ENCODE measurements at regions not wholly inside any gene's neighbourhood (a gene's known extent, or its start where the extent isn't known, plus 50 kb on each side); places are given as distances from the start of the nearest gene placed in this dataset.
A peak's percentile ranks its signal among the peaks of the same experiment; 100 is the strongest.
"Not testable (repeated sequence)": the region's sequence is repeated elsewhere in the genome, so short reads cannot be mapped to it uniquely, and the experiment has no call there.

GRCh38 chrX:81987217-81987616 is 785.3 kb downstream of the SH3BGRL start:
- H3K27me3 ChIP-seq (ENCODE audit: control insufficient read depth, insufficient read depth, low read length); H3K36me3 ChIP-seq (replicated peaks; ENCODE audit: control insufficient read depth, insufficient read depth, low read length); DNase-seq; H3K4me3 ChIP-seq (ENCODE audit: insufficient read depth, low read depth, low read length): not testable (repeated sequence)

- H3K36me3 ChIP-seq (replicated peaks; ENCODE audit: control insufficient read depth, insufficient read depth, low read length): no peaks in the 10 kb centered on the region
- H3K27me3 ChIP-seq (ENCODE audit: control insufficient read depth, insufficient read depth, low read length): no peaks in the 10 kb centered on the region
- no peak for DNase-seq
- H3K4me3 ChIP-seq (ENCODE audit: insufficient read depth, low read depth, low read length): no peak overlapping the region
These were observed 794.3 kb downstream of the SH3BGRL start for GRCh38 chrX:81996166-81996565.

- Histone ChIP-seq H3K36me3 (replicated peaks; ENCODE audit: control insufficient read depth, insufficient read depth, low read length) (no peaks in the 10 kb centered on the region), H3K4me3 (ENCODE audit: insufficient read depth, low read depth, low read length) (no peak overlapping the region), H3K27me3 (ENCODE audit: control insufficient read depth, insufficient read depth, low read length) (no peaks in the 10 kb centered on the region)
- DNase-seq: no peak
These were observed 827.8 kb downstream of the SH3BGRL start for GRCh38 chrX:82029571-82030218.

- DNase-seq: no peak
- Histone ChIP-seq H3K36me3 (replicated peaks; ENCODE audit: control insufficient read depth, insufficient read depth, low read length) (no peaks in the 10 kb centered on the region), H3K27me3 (ENCODE audit: control insufficient read depth, insufficient read depth, low read length) (no peaks in the 10 kb centered on the region), H3K4me3 (ENCODE audit: insufficient read depth, low read depth, low read length) (no peak overlapping the region)
These were observed 829.3 kb downstream of the SH3BGRL start for GRCh38 chrX:82031250-82031649.

- no peak for DNase-seq
- H3K4me3 ChIP-seq (ENCODE audit: insufficient read depth, low read depth, low read length): no peak overlapping the region
- no peaks in the 10 kb centered on the region for H3K27me3 ChIP-seq (ENCODE audit: control insufficient read depth, insufficient read depth, low read length)
- no peaks in the 10 kb centered on the region for H3K36me3 ChIP-seq (replicated peaks; ENCODE audit: control insufficient read depth, insufficient read depth, low read length)
These were observed 836.9 kb downstream of the SH3BGRL start for GRCh38 chrX:82038793-82039192.

- no peak for DNase-seq
- no peaks in the 10 kb centered on the region for H3K36me3 ChIP-seq (replicated peaks; ENCODE audit: control insufficient read depth, insufficient read depth, low read length)
- H3K4me3 ChIP-seq (ENCODE audit: insufficient read depth, low read depth, low read length): no peak overlapping the region
These were observed 839.1 kb downstream of the SH3BGRL start for GRCh38 chrX:82041034-82041433.

GRCh38 chrX:82058728-82059127 is 856.8 kb downstream of the SH3BGRL start:
- H3K4me3 ChIP-seq (ENCODE audit: insufficient read depth, low read depth, low read length): no peak overlapping the region
- H3K36me3 ChIP-seq (replicated peaks; ENCODE audit: control insufficient read depth, insufficient read depth, low read length): no peaks in the 10 kb centered on the region
- H3K27me3 ChIP-seq (ENCODE audit: control insufficient read depth, insufficient read depth, low read length): no peaks in the 10 kb centered on the region
- DNase-seq: no peak

More at GRCh38 chrX:82041034-82041433, 839.1 kb downstream of the SH3BGRL start:
- no peaks in the 10 kb centered on the region for H3K27me3 ChIP-seq (ENCODE audit: control insufficient read depth, insufficient read depth, low read length)

GRCh38 chrX:82070948-82071347 is 869.0 kb downstream of the SH3BGRL start:
- Histone ChIP-seq H3K27me3 (ENCODE audit: control insufficient read depth, insufficient read depth, low read length) (no peaks in the 10 kb centered on the region), H3K4me3 (ENCODE audit: insufficient read depth, low read depth, low read length) (no peak overlapping the region), H3K36me3 (replicated peaks; ENCODE audit: control insufficient read depth, insufficient read depth, low read length) (no peaks in the 10 kb centered on the region)
- DNase-seq: no peak

GRCh38 chrX:82081027-82081426 is 879.1 kb downstream of the SH3BGRL start:
- Histone ChIP-seq H3K36me3 (replicated peaks; ENCODE audit: control insufficient read depth, insufficient read depth, low read length) (no peaks in the 10 kb centered on the region), H3K4me3 (ENCODE audit: insufficient read depth, low read depth, low read length) (no peak overlapping the region), H3K27me3 (ENCODE audit: control insufficient read depth, insufficient read depth, low read length) (no peaks in the 10 kb centered on the region)
- DNase-seq: peak; percentile 0

GRCh38 chrX:82087699-82088098 is 885.8 kb downstream of the SH3BGRL start:
- Histone ChIP-seq H3K4me3 (ENCODE audit: insufficient read depth, low read depth, low read length) (no peak overlapping the region), H3K36me3 (replicated peaks; ENCODE audit: control insufficient read depth, insufficient read depth, low read length) (no peaks in the 10 kb centered on the region), H3K27me3 (ENCODE audit: control insufficient read depth, insufficient read depth, low read length) (no peaks in the 10 kb centered on the region)
- DNase-seq: no peak

GRCh38 chrX:82092307-82092706 is 890.4 kb downstream of the SH3BGRL start:
- no peaks in the 10 kb centered on the region for H3K36me3 ChIP-seq (replicated peaks; ENCODE audit: control insufficient read depth, insufficient read depth, low read length)

GRCh38 chrX:82125103-82125502 is 923.2 kb downstream of the SH3BGRL start:
- no peak for DNase-seq
- Histone ChIP-seq H3K36me3 (replicated peaks; ENCODE audit: control insufficient read depth, insufficient read depth, low read length) (no peaks in the 10 kb centered on the region), H3K27me3 (ENCODE audit: control insufficient read depth, insufficient read depth, low read length) (no peaks in the 10 kb centered on the region), H3K4me3 (ENCODE audit: insufficient read depth, low read depth, low read length) (no peak overlapping the region)

More at GRCh38 chrX:82092307-82092706, 890.4 kb downstream of the SH3BGRL start:
- no peak for DNase-seq
- Histone ChIP-seq H3K4me3 (ENCODE audit: insufficient read depth, low read depth, low read length) (no peak overlapping the region), H3K27me3 (ENCODE audit: control insufficient read depth, insufficient read depth, low read length) (no peaks in the 10 kb centered on the region)

GRCh38 chrX:82127228-82128123 is 925.6 kb downstream of the SH3BGRL start:
- DNase-seq: no peak
- no peaks in the 10 kb centered on the region for H3K27me3 ChIP-seq (ENCODE audit: control insufficient read depth, insufficient read depth, low read length)
- no peak overlapping the region for H3K4me3 ChIP-seq (ENCODE audit: insufficient read depth, low read depth, low read length)
- H3K36me3 ChIP-seq (replicated peaks; ENCODE audit: control insufficient read depth, insufficient read depth, low read length): no peaks in the 10 kb centered on the region

- Histone ChIP-seq H3K36me3 (replicated peaks; ENCODE audit: control insufficient read depth, insufficient read depth, low read length) (no peaks in the 10 kb centered on the region), H3K4me3 (ENCODE audit: insufficient read depth, low read depth, low read length) (no peak overlapping the region), H3K27me3 (ENCODE audit: control insufficient read depth, insufficient read depth, low read length) (no peaks in the 10 kb centered on the region)
- no peak for DNase-seq
These were observed 932.5 kb downstream of the SH3BGRL start for GRCh38 chrX:82134378-82134777.

- no peak for DNase-seq
- no peaks in the 10 kb centered on the region for H3K27me3 ChIP-seq (ENCODE audit: control insufficient read depth, insufficient read depth, low read length)
- no peak overlapping the region for H3K4me3 ChIP-seq (ENCODE audit: insufficient read depth, low read depth, low read length)
- no peaks in the 10 kb centered on the region for H3K36me3 ChIP-seq (replicated peaks; ENCODE audit: control insufficient read depth, insufficient read depth, low read length)
These were observed 940.0 kb downstream of the SH3BGRL start for GRCh38 chrX:82141942-82142341.
